Transverse colon (tissue), 4 donors: ENCODE measurements at regions not wholly inside any gene's neighbourhood (a gene's known extent, or its start where the extent isn't known, plus 50 kb on each side); places are given as distances from the start of the nearest gene placed in this dataset.

Source experiments
- POLR2A ChIP-seq: fragments of 450-650 bp; IDR thresholded peaks from one replicate; pipeline ENCODE4 v1.6.1; 2016; ENCODE audit warnings: antibody characterized with exemption, mild to moderate bottlenecking, moderate library complexity
- POLR2AphosphoS5 ChIP-seq, 3 donors: sonication (generic); formaldehyde crosslinking; IDR thresholded peaks; one replicate each; pipeline ENCODE4 v1.6.1; 2016; ENCODE audit warnings: antibody characterized with exemption in 3 of 3
- TF ChIP-seq, protein P1 (sequence below), 5 experiments: fragments of 200-600 bp in 3 of 5; fragments of 450-650 bp in 2 of 5; sonication (generic) in 3 of 5; IDR thresholded peaks; 1 replicate in 2 of 5; 2 replicates in 3 of 5; pipeline ENCODE4 v1.5.1; 2016 to 2017; ENCODE audit warnings: antibody characterized with exemption in 5 of 5, inconsistent platforms in 3 of 5, mild to moderate bottlenecking in 2 of 5, moderate library complexity in 1 of 5

DNA sequence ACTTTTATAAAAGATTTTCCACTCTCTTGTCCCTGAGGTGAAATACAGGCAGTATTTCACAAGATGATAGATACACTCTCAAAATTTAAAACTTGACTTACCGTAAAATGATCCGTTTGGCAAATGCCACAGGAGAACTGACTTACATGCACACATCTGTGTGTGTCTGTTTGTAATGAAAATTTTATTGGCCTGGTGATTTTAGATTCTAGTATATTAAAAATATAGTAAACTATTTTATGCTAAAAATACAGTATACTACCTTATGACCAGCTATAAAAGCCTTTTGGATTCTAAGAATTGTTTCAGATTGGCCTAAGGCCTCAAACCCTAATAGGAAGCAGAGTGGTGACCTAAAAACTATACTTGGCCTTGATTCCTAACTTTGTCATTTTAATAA, 362.7 kb downstream of the IPMK start:
- no peak for TF ChIP-seq POLR2A
- TF ChIP-seq, protein P1, sequence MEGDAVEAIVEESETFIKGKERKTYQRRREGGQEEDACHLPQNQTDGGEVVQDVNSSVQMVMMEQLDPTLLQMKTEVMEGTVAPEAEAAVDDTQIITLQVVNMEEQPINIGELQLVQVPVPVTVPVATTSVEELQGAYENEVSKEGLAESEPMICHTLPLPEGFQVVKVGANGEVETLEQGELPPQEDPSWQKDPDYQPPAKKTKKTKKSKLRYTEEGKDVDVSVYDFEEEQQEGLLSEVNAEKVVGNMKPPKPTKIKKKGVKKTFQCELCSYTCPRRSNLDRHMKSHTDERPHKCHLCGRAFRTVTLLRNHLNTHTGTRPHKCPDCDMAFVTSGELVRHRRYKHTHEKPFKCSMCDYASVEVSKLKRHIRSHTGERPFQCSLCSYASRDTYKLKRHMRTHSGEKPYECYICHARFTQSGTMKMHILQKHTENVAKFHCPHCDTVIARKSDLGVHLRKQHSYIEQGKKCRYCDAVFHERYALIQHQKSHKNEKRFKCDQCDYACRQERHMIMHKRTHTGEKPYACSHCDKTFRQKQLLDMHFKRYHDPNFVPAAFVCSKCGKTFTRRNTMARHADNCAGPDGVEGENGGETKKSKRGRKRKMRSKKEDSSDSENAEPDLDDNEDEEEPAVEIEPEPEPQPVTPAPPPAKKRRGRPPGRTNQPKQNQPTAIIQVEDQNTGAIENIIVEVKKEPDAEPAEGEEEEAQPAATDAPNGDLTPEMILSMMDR (IDR thresholded peaks at IDR 0.05) = no peak
- no peak for TF ChIP-seq POLR2AphosphoS5 (IDR thresholded peaks at IDR 0.05)
